PFSK-1 (cell line): ENCODE measurements at regions not wholly inside any gene's neighbourhood (a gene's known extent, or its start where the extent isn't known, plus 50 kb on each side); places are given as distances from the start of the nearest gene placed in this dataset.

Experiments used
- FOXP2 ChIP-seq: optimal IDR thresholded peaks from 2 replicates; pipeline ENCODE3; 2011; ENCODE audit warnings: borderline replicate concordance, control low read depth, inconsistent platforms; ENCODE audit not compliant: insufficient read depth; ENCODE audit errors: extremely low read length, extremely low read depth
- POLR2AphosphoS5 ChIP-seq: IDR thresholded peaks from 2 replicates; pipeline ENCODE4 v1.6.1; 2012; ENCODE audit warnings: low read depth, mild to moderate bottlenecking, control low read depth, low read length, moderate library complexity
- SIN3A ChIP-seq: IDR thresholded peaks from 2 replicates; pipeline ENCODE4 v1.6.1; 2012; ENCODE audit warnings: mild to moderate bottlenecking, low read length, moderate library complexity, borderline replicate concordance; ENCODE audit not compliant: insufficient read depth
- TAF1 ChIP-seq: IDR thresholded peaks from 2 replicates; pipeline ENCODE4 v1.6.1; 2012; ENCODE audit warnings: low read length, control low read depth, borderline replicate concordance; ENCODE audit not compliant: insufficient read depth
- TF ChIP-seq, protein P1 (sequence below), 2 experiments: IDR thresholded peaks; 2 replicates each; pipeline versions ENCODE4 v1.6.1 to v1.8.0; 2011 to 2012; ENCODE audit warnings: low read depth in 2 of 2, low read length in 2 of 2, control low read depth in 1 of 2, inconsistent platforms in 1 of 2, mild to moderate bottlenecking in 1 of 2, moderate library complexity in 1 of 2; ENCODE audit not compliant: insufficient read depth in 1 of 2

DNA sequence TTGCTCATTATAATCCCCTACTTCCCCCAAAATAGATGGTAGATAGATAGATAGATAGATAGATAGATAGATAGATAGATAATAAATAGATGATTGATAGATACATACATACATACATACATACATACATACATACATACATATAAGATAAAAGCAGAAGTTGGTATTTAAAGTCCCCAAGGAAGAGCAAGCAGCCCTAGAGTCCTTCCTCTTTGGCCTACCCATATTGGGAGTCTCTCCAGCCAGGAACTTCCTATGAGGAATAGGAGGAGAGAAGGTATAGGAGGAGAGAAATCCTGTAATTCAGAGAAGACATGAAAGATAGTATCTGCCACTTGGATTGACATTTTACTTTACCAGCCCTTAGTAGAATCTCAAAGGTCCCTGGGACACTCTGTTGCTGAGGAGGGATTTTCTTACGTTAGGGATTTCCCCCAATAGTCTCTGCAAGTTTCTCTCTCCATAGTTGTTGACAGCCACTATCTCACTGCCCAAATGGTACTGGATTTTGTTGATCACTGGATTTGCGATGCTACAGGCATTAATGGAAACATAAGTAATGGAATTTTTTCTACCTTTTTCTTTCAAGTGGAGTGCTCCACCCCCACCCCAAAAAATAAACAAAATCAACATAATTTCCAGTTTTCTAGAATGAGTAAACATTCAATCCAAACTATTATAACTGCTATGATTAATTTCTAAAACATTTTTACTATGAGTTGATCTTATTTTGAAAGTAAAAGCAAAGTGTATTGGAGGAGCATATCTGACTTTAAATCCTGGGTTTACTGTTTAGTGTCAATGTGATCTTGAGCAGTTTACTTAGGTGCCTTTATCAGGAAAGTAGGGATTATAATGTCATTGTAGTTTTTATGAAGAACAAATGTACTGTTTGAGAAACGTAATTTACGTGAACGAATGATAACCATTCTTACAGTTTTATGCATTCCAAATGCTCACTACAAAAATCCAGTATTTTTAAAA is 93.2 kb upstream of the TNFSF4 start:
- TF ChIP-seq, protein P1, sequence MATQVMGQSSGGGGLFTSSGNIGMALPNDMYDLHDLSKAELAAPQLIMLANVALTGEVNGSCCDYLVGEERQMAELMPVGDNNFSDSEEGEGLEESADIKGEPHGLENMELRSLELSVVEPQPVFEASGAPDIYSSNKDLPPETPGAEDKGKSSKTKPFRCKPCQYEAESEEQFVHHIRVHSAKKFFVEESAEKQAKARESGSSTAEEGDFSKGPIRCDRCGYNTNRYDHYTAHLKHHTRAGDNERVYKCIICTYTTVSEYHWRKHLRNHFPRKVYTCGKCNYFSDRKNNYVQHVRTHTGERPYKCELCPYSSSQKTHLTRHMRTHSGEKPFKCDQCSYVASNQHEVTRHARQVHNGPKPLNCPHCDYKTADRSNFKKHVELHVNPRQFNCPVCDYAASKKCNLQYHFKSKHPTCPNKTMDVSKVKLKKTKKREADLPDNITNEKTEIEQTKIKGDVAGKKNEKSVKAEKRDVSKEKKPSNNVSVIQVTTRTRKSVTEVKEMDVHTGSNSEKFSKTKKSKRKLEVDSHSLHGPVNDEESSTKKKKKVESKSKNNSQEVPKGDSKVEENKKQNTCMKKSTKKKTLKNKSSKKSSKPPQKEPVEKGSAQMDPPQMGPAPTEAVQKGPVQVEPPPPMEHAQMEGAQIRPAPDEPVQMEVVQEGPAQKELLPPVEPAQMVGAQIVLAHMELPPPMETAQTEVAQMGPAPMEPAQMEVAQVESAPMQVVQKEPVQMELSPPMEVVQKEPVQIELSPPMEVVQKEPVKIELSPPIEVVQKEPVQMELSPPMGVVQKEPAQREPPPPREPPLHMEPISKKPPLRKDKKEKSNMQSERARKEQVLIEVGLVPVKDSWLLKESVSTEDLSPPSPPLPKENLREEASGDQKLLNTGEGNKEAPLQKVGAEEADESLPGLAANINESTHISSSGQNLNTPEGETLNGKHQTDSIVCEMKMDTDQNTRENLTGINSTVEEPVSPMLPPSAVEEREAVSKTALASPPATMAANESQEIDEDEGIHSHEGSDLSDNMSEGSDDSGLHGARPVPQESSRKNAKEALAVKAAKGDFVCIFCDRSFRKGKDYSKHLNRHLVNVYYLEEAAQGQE (IDR thresholded peaks at IDR 0.05; ENCODE audit: insufficient read depth in 1 of 2, low read depth in 2 of 2, low read length in 2 of 2), result no peak
- TF ChIP-seq TAF1 (no peak), POLR2AphosphoS5 (no peak), FOXP2 (no peak), SIN3A (no peak)

DNA sequence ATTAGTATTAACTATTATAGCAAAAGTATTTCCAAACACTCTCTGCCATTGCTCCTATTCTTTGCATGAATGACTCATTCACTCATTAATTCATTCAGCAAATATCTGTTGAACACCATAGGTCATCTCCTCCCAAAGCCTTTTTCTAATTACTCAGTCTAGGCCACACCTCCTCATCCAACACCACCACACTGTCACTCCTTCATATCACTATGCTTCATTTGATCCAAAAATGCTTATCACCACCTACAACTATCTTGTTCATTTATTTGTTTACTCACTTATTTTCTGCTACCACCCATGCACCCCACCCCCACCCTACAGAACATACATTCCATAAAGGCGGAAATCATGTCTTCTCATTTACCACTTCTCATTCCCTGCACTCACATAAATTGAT is 94.4 kb upstream of the TNFSF4 start:
- no peak for TF ChIP-seq FOXP2
- no peak for TF ChIP-seq POLR2AphosphoS5
- TF ChIP-seq, protein P1 (IDR thresholded peaks at IDR 0.05; ENCODE audit: insufficient read depth in 1 of 2, low read depth in 2 of 2, low read length in 2 of 2), result no peak
- no peak for TF ChIP-seq TAF1
- no peak for TF ChIP-seq SIN3A

DNA sequence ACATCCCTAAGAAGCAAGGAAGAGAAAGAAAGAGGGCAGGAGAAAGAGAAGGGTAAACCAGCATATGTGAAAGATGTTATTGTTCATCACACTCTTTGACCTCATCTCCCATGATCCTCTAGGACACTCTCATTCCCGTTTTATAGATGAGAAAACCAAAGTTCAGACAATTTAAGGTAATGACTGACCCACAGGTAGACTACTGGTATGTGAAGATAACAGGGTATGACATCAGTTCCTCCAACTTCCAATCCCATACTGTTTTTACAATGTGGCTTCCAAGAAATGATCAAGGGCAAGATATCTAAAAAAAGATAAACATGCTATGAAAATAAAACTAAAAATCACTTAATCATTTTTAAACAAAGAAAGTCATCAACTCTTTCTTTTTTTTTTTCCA is 95.2 kb upstream of the TNFSF4 start:
- TF ChIP-seq FOXP2, result no peak
- TF ChIP-seq, protein P1 (IDR thresholded peaks at IDR 0.05; ENCODE audit: insufficient read depth in 1 of 2, low read depth in 2 of 2, low read length in 2 of 2), result no peak
- no peak for TF ChIP-seq POLR2AphosphoS5
- TF ChIP-seq SIN3A, result no peak
- no peak for TF ChIP-seq TAF1

DNA sequence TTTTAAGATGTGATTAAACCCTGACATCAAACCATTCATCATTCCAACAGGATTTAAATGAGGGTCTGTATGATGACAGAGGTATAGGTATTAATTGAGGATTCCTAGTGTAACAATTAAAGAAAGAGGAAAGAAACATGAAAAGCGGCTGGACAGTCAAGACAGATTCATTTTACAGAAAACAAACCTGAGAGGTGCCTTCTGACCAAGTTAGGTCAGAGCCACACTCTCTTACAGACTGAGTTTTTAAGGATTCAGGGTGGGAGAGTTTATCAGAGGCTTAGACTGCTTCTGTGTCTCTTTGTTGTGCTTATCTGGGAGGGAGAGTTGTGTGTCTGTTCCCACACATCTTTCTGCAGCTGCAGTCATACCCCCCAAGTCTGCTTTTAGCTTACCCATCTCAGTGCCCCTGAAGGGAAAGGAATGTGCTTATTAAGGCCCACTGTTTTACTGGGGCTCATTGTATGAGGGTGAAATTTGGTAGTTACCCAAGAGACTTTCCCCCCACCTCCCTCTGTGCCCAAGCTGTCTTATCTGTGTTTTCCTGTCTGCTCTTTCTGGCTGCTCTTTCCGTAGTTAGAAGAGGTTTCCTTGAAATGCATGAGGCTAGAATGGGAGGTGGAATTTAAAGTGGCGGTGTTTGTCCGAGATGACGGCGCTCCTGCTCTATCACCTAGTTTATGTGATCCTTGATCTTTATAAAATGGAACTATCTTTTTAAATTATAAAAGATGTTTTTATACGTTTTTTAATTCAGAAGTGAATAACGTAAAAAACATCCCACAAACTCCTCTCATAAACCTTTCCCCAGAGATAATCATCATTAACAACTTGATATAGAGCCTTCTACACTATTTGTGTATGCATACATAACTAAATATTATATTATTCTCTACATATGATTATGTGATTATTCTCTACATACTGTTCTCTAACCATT is 96.0 kb upstream of the TNFSF4 start:
- TF ChIP-seq TAF1 (no peak), POLR2AphosphoS5 (no peak), FOXP2 (no peak), SIN3A (no peak)
- TF ChIP-seq, protein P1 (IDR thresholded peaks at IDR 0.05; ENCODE audit: insufficient read depth in 1 of 2, low read depth in 2 of 2, low read length in 2 of 2), result no peak
